H1 (cell line): ENCODE measurements at regions not wholly inside any gene's neighbourhood (a gene's known extent, or its start where the extent isn't known, plus 50 kb on each side); places are given as distances from the start of the nearest gene placed in this dataset.

ENCODE experiments used
- KDM5A ChIP-seq: fragments of 200-600 bp; IDR thresholded peaks from 2 replicates; pipeline ENCODE4 v1.7.1; 2012; ENCODE audit warnings: mild to moderate bottlenecking, low read length, inconsistent platforms, mixed read lengths
- NRF1 ChIP-seq: IDR thresholded peaks from 2 replicates; pipeline ENCODE4 v1.6.1; 2011; ENCODE audit warnings: mild to moderate bottlenecking, low read depth, low read length, improper control_type of control experiment
- YY1 ChIP-seq: IDR thresholded peaks from 2 replicates; pipeline ENCODE4 v1.6.1; 2011; ENCODE audit warnings: low read depth, mild to moderate bottlenecking, low read length

GRCh38 chr14:44168566-44168965, 338.5 kb downstream of the FSCB start (continued):
- TF ChIP-seq YY1 (no peak), KDM5A (no peak), NRF1 (no peak)
- TF ChIP-seq, all 59 proteins: peak for 0
